CD14-positive monocyte (primary cell): ENCODE measurements at regions not wholly inside any gene's neighbourhood (a gene's known extent, or its start where the extent isn't known, plus 50 kb on each side); places are given as distances from the start of the nearest gene placed in this dataset.

Source experiments
- DNase-seq, 3 donors: peaks; one replicate each; pipeline ENCODE4 v3.0.0-alpha.2; 2011 to 2022
- H2AFZ ChIP-seq: 2 replicates; pipeline ENCODE4 v1.6.0; 2012; ENCODE audit warnings: mild to moderate bottlenecking, low read depth, low read length, inconsistent platforms; ENCODE audit not compliant: insufficient read depth, poor library complexity, severe bottlenecking
- H3K27ac ChIP-seq, 2 donors: 1 replicate in 1 of 2; 2 replicates in 1 of 2; pipeline ENCODE4 v1.5.1; 2012 to 2013; ENCODE audit warnings: low read length in 2 of 2, control low read depth in 1 of 2, inconsistent platforms in 1 of 2, low read depth in 1 of 2, mild to moderate bottlenecking in 1 of 2
- H3K27me3 ChIP-seq, 2 donors: one replicate each; pipeline versions ENCODE4 v1.6.0 to v1.6.1; 2011 to 2013; ENCODE audit warnings: low read length in 2 of 2; ENCODE audit not compliant: control insufficient read depth in 2 of 2, insufficient read depth in 2 of 2
- H3K36me3 ChIP-seq, 2 donors: replicated peaks in 1 of 2; 1 replicate in 1 of 2; 2 replicates in 1 of 2; pipeline versions ENCODE4 v1.5.1 to v1.6.1; 2012 to 2013; ENCODE audit warnings: low read length in 2 of 2, control low read depth in 1 of 2, inconsistent platforms in 1 of 2, mild to moderate bottlenecking in 1 of 2; ENCODE audit not compliant: insufficient read depth in 2 of 2, control insufficient read depth in 1 of 2
- H3K4me1 ChIP-seq, 2 donors: 1 replicate in 1 of 2; 2 replicates in 1 of 2; pipeline versions ENCODE4 v1.5.1 to v1.6.1; 2012 to 2013; ENCODE audit warnings: low read length in 2 of 2, control low read depth in 1 of 2, inconsistent platforms in 1 of 2, mild to moderate bottlenecking in 1 of 2, moderate library complexity in 1 of 2; ENCODE audit not compliant: insufficient read depth in 2 of 2, control insufficient read depth in 1 of 2
- H3K4me2 ChIP-seq: replicated peaks from 2 replicates; pipeline ENCODE3; 2012; ENCODE audit warnings: low read length, moderate library complexity, mild to moderate bottlenecking; ENCODE audit not compliant: poor library complexity, severe bottlenecking; ENCODE audit errors: extremely low read depth
- H3K4me3 ChIP-seq, 3 experiments: fragments of 200-600 bp in 1 of 3; sonication (generic) in 1 of 3; replicated peaks in 1 of 3; 1 replicate in 2 of 3; 2 replicates in 1 of 3; pipeline ENCODE4 v1.5.1; 2011 to 2013; ENCODE audit warnings: low read length in 3 of 3, mild to moderate bottlenecking in 3 of 3, control low read depth in 2 of 3, low read depth in 2 of 3, inconsistent platforms in 1 of 3, moderate library complexity in 1 of 3
- H3K79me2 ChIP-seq: 2 replicates; pipeline ENCODE4 v1.6.0; 2012; ENCODE audit warnings: mild to moderate bottlenecking, control low read depth, inconsistent platforms, low read length, moderate library complexity; ENCODE audit not compliant: insufficient read depth
- H3K9ac ChIP-seq: 2 replicates; pipeline ENCODE4 v1.6.0; 2017; ENCODE audit warnings: low read length, mild to moderate bottlenecking; ENCODE audit not compliant: insufficient read depth, poor library complexity, severe bottlenecking
- H3K9me3 ChIP-seq, 2 donors: replicated peaks in 1 of 2; 1 replicate in 1 of 2; 2 replicates in 1 of 2; pipeline versions ENCODE4 v1.5.1 to v1.6.1; 2012 to 2013; ENCODE audit warnings: low read length in 2 of 2, control low read depth in 1 of 2; ENCODE audit not compliant: control insufficient read depth in 1 of 2, insufficient read depth in 1 of 2
- H4K20me1 ChIP-seq: 2 replicates; pipeline ENCODE4 v1.6.0; 2012; ENCODE audit warnings: mild to moderate bottlenecking, low read length, control low read depth, moderate library complexity; ENCODE audit not compliant: insufficient read depth
- H3K27ac Mint-ChIP-seq, 7 donors: one replicate each; pipeline ENCODE4 v1.8.0; 2020; ENCODE audit warnings: mild to moderate bottlenecking in 7 of 7, mixed read lengths in 7 of 7, moderate library complexity in 6 of 7, inconsistent platforms in 2 of 7
- H3K27me3 Mint-ChIP-seq, 3 donors: one replicate each; pipeline ENCODE4 v1.8.0; 2021 to 2022; ENCODE audit warnings: low read depth in 3 of 3, mild to moderate bottlenecking in 3 of 3, mixed read lengths in 3 of 3, moderate library complexity in 3 of 3, inconsistent platforms in 1 of 3
- H3K36me3 Mint-ChIP-seq, 2 donors: one replicate each; pipeline ENCODE4 v1.8.0; 2020; ENCODE audit warnings: mixed read lengths in 2 of 2, inconsistent platforms in 1 of 2, mild to moderate bottlenecking in 1 of 2
- H3K4me1 Mint-ChIP-seq: one replicate; pipeline ENCODE4 v1.8.0; 2020; ENCODE audit warnings: mild to moderate bottlenecking, mixed read lengths
- H3K4me3 Mint-ChIP-seq, 2 donors: one replicate each; pipeline ENCODE4 v1.8.0; 2020; ENCODE audit warnings: mild to moderate bottlenecking in 2 of 2, mixed read lengths in 2 of 2, moderate library complexity in 1 of 2
- H3K9me3 Mint-ChIP-seq, 7 donors: one replicate each; pipeline ENCODE4 v1.8.0; 2020 to 2022; ENCODE audit warnings: mixed read lengths in 7 of 7, mild to moderate bottlenecking in 6 of 7, moderate library complexity in 6 of 7, inconsistent platforms in 2 of 7
- WGBS: methylation state at CpG from one replicate; pipeline ENCODE4 v1.1.5; 2013; ENCODE audit warnings: missing lambda C conversion rate; ENCODE audit not compliant: insufficient coverage; 5-methylcytosine and 5-hydroxymethylcytosine counted together
- intact Hi-C, 2 donors: fragments of 100-400 bp; cut with micrococcal nuclease; formaldehyde crosslinking; loops; one replicate each; pipeline versions ENCODE4 v1.15.0 to v1.15.1; 2023
- TF ChIP-seq, protein P1 (sequence below): fragments of 200-600 bp; IDR thresholded peaks from one replicate; pipeline ENCODE4 v1.8.0; 2022; ENCODE audit warnings: antibody characterized with exemption, mild to moderate bottlenecking

GRCh38 chr20:60069656-60070055, 111.4 kb downstream of the CDH26 start:
- intact Hi-C loops, result no loop called here
- peaks cover 30 to 36% of the 10 kb centered on the region in 2 donors for H3K36me3 Mint-ChIP-seq
- TF ChIP-seq, protein P1, sequence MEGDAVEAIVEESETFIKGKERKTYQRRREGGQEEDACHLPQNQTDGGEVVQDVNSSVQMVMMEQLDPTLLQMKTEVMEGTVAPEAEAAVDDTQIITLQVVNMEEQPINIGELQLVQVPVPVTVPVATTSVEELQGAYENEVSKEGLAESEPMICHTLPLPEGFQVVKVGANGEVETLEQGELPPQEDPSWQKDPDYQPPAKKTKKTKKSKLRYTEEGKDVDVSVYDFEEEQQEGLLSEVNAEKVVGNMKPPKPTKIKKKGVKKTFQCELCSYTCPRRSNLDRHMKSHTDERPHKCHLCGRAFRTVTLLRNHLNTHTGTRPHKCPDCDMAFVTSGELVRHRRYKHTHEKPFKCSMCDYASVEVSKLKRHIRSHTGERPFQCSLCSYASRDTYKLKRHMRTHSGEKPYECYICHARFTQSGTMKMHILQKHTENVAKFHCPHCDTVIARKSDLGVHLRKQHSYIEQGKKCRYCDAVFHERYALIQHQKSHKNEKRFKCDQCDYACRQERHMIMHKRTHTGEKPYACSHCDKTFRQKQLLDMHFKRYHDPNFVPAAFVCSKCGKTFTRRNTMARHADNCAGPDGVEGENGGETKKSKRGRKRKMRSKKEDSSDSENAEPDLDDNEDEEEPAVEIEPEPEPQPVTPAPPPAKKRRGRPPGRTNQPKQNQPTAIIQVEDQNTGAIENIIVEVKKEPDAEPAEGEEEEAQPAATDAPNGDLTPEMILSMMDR, result no peak
- H3K4me2 ChIP-seq, result no peak overlapping the region
- no peak for DNase-seq
- H3K36me3 ChIP-seq, result peaks cover 0 to 14% of the 10 kb centered on the region in 2 donors
- H3K27ac Mint-ChIP-seq, result no peak overlapping the region
- H3K4me3 Mint-ChIP-seq, result no peak overlapping the region
- WGBS, result 89% methylated on average over 8 of the region's 8 CpGs
- no peaks in the 10 kb centered on the region for H4K20me1 ChIP-seq
- H3K27me3 Mint-ChIP-seq, result peaks cover 0 to 2% (median 0%) of the 10 kb centered on the region in 3 donors
- H3K27me3 ChIP-seq, result no peaks in the 10 kb centered on the region
- H3K79me2 ChIP-seq, result peaks cover 7% of the 10 kb centered on the region
- H3K9me3 ChIP-seq, result peaks cover 0 to 4% of the 10 kb centered on the region in 2 donors
- peaks cover 0 to 9% (median 5%) of the 10 kb centered on the region in 7 donors for H3K9me3 Mint-ChIP-seq
- no peak overlapping the region for H3K9ac ChIP-seq
- H3K4me3 ChIP-seq, result no peak overlapping the region
- no peak overlapping the region for H2AFZ ChIP-seq
- no peak overlapping the region for H3K27ac ChIP-seq
- no peaks in the 10 kb centered on the region for H3K4me1 ChIP-seq
- no peaks in the 10 kb centered on the region for H3K4me1 Mint-ChIP-seq

GRCh38 chr20:60070791-60071190, 112.6 kb downstream of the CDH26 start:
- Histone ChIP-seq H3K4me1 (no peaks in the 10 kb centered on the region), H3K9ac (no peak overlapping the region), H3K9me3 (peaks cover 0 to 4% of the 10 kb centered on the region in 2 donors), H3K27ac (no peak overlapping the region), H2AFZ (no peak overlapping the region), H3K79me2 (no peaks in the 10 kb centered on the region), H3K36me3 (peaks cover 0 to 14% of the 10 kb centered on the region in 2 donors), H3K27me3 (no peaks in the 10 kb centered on the region), H3K4me3 (no peak overlapping the region), H4K20me1 (no peaks in the 10 kb centered on the region), H3K4me2 (no peak overlapping the region)
- peaks cover 1% of the 10 kb centered on the region for H3K4me1 Mint-ChIP-seq
- peaks cover 0 to 2% (median 0%) of the 10 kb centered on the region in 3 donors for H3K27me3 Mint-ChIP-seq
- no peak overlapping the region for H3K4me3 Mint-ChIP-seq
- TF ChIP-seq, protein P1, result no peak
- intact Hi-C loops, result no loop called here
- H3K27ac Mint-ChIP-seq, result no peak overlapping the region
- peaks cover 0 to 9% (median 5%) of the 10 kb centered on the region in 7 donors for H3K9me3 Mint-ChIP-seq
- H3K36me3 Mint-ChIP-seq, result peaks cover 32 to 36% of the 10 kb centered on the region in 2 donors
- 95% methylated on average over 4 of the region's 4 CpGs for WGBS
- no peak for DNase-seq
